ENCODE measurements at regions not wholly inside any gene's neighbourhood (a gene's known extent, or its start where the extent isn't known, plus 50 kb on each side); places are given as distances from the start of the nearest gene placed in this dataset.
A peak's percentile ranks its signal among the peaks of the same experiment; 100 is the strongest.

DNA sequence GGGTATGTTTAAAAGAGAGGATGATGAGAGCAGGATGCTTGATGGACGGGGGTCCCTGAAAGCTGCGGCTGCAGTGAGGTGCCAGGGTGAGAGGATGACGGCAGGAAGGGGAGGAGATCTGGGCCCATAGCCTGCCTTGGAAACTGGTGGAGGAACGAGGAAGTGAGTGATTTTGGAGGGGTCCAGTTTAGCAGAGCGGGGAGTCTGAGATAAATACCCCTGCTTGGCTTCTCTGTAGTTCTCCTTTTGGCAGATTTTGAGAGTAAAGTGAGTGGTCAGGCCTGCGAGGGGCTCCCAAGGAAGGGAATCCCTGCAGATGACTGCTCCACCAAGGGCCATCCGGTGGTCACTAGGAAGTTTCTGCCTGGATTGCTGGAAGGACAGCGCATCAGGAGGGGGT is 98.5 kb upstream of the PTCH1 start:
- no peaks in the 10 kb centered on the region for H3K9me2 ChIP-seq (ENCODE audit: insufficient read depth)
- Mint-ChIP-seq H3K4me1 (peaks cover 4% of the 10 kb centered on the region; the same call in 2 of the 3 replicates), H3K9me3 (no peaks in the 10 kb centered on the region; the same call in 2 of the 3 replicates), H3K27me3 (ENCODE audit: insufficient read depth, low read depth, poor library complexity) (peaks cover 10% of the 10 kb centered on the region), H3K27ac (no peak overlapping the region), H3K36me3 (ENCODE audit: low read depth) (no peaks in the 10 kb centered on the region; the same call in 2 of the 3 replicates), H3K4me3 (no peak overlapping the region)
- ATAC-seq (no peak), DNase-seq (ENCODE audit: low spot score) (no peak)
- H3K36me3 ChIP-seq (ENCODE audit: insufficient read depth) = no peaks in the 10 kb centered on the region
- no peaks in the 10 kb centered on the region for H3F3A ChIP-seq (replicated peaks; ENCODE audit: low read depth)
- H3K4me3 ChIP-seq = no peak overlapping the region
- 0 out of 2 replicates have a peak overlapping the region, but pooled peaks have one; percentile 32 for H2AFZ ChIP-seq
- H3K27ac ChIP-seq (ENCODE audit: low read depth) = no peak overlapping the region
- H3K27me3 ChIP-seq (ENCODE audit: insufficient read depth) = no peaks in the 10 kb centered on the region
- TF ChIP-seq, protein P1, sequence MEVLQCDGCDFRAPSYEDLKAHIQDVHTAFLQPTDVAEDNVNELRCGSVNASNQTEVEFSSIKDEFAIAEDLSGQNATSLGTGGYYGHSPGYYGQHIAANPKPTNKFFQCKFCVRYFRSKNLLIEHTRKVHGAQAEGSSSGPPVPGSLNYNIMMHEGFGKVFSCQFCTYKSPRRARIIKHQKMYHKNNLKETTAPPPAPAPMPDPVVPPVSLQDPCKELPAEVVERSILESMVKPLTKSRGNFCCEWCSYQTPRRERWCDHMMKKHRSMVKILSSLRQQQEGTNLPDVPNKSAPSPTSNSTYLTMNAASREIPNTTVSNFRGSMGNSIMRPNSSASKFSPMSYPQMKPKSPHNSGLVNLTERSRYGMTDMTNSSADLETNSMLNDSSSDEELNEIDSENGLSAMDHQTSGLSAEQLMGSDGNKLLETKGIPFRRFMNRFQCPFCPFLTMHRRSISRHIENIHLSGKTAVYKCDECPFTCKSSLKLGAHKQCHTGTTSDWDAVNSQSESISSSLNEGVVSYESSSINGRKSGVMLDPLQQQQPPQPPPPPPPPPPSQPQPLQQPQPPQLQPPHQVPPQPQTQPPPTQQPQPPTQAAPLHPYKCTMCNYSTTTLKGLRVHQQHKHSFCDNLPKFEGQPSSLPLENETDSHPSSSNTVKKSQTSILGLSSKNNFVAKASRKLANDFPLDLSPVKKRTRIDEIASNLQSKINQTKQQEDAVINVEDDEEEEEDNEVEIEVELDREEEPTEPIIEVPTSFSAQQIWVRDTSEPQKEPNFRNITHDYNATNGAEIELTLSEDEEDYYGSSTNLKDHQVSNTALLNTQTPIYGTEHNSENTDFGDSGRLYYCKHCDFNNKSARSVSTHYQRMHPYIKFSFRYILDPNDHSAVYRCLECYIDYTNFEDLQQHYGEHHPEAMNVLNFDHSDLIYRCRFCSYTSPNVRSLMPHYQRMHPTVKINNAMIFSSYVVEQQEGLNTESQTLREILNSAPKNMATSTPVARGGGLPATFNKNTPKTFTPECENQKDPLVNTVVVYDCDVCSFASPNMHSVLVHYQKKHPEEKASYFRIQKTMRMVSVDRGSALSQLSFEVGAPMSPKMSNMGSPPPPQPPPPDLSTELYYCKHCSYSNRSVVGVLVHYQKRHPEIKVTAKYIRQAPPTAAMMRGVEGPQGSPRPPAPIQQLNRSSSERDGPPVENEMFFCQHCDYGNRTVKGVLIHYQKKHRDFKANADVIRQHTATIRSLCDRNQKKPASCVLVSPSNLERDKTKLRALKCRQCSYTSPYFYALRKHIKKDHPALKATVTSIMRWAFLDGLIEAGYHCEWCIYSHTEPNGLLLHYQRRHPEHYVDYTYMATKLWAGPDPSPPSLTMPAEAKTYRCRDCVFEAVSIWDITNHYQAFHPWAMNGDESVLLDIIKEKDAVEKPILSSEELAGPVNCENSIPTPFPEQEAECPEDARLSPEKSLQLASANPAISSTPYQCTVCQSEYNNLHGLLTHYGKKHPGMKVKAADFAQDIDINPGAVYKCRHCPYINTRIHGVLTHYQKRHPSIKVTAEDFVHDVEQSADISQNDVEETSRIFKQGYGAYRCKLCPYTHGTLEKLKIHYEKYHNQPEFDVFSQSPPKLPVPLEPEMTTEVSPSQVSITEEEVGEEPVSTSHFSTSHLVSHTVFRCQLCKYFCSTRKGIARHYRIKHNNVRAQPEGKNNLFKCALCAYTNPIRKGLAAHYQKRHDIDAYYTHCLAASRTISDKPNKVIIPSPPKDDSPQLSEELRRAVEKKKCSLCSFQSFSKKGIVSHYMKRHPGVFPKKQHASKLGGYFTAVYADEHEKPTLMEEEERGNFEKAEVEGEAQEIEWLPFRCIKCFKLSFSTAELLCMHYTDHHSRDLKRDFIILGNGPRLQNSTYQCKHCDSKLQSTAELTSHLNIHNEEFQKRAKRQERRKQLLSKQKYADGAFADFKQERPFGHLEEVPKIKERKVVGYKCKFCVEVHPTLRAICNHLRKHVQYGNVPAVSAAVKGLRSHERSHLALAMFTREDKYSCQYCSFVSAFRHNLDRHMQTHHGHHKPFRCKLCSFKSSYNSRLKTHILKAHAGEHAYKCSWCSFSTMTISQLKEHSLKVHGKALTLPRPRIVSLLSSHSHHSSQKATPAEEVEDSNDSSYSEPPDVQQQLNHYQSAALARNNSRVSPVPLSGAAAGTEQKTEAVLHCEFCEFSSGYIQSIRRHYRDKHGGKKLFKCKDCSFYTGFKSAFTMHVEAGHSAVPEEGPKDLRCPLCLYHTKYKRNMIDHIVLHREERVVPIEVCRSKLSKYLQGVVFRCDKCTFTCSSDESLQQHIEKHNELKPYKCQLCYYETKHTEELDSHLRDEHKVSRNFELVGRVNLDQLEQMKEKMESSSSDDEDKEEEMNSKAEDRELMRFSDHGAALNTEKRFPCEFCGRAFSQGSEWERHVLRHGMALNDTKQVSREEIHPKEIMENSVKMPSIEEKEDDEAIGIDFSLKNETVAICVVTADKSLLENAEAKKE (CRISPR knock-in tag; IDR thresholded peaks at IDR 0.05) = no peak
- no peak for TF ChIP-seq EZH2phosphoT487 (IDR thresholded peaks at IDR 0.05; ENCODE audit: unreplicated experiment)
- no peak for TF ChIP-seq EZH2 (IDR thresholded peaks at IDR 0.05; ENCODE audit: low read depth, unreplicated experiment)
- no peak for TF ChIP-seq POLR2AphosphoS5 (IDR thresholded peaks at IDR 0.05; ENCODE audit: low read depth)
- TF ChIP-seq CREB1 (CRISPR knock-in tag; IDR thresholded peaks at IDR 0.05; ENCODE audit: low read depth) = no peak
- TF ChIP-seq JUNB (IDR thresholded peaks at IDR 0.05; ENCODE audit: unreplicated experiment) = no peak
- no peak for TF ChIP-seq ZNF331 (CRISPR knock-in tag; IDR thresholded peaks at IDR 0.05; ENCODE audit: low read depth)
- no peak for TF ChIP-seq NANOG (IDR thresholded peaks at IDR 0.05; ENCODE audit: borderline replicate concordance)
- TF ChIP-seq, protein P2, sequence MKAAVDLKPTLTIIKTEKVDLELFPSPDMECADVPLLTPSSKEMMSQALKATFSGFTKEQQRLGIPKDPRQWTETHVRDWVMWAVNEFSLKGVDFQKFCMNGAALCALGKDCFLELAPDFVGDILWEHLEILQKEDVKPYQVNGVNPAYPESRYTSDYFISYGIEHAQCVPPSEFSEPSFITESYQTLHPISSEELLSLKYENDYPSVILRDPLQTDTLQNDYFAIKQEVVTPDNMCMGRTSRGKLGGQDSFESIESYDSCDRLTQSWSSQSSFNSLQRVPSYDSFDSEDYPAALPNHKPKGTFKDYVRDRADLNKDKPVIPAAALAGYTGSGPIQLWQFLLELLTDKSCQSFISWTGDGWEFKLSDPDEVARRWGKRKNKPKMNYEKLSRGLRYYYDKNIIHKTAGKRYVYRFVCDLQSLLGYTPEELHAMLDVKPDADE (IDR thresholded peaks at IDR 0.05) = no peak
- TF ChIP-seq, protein P3, sequence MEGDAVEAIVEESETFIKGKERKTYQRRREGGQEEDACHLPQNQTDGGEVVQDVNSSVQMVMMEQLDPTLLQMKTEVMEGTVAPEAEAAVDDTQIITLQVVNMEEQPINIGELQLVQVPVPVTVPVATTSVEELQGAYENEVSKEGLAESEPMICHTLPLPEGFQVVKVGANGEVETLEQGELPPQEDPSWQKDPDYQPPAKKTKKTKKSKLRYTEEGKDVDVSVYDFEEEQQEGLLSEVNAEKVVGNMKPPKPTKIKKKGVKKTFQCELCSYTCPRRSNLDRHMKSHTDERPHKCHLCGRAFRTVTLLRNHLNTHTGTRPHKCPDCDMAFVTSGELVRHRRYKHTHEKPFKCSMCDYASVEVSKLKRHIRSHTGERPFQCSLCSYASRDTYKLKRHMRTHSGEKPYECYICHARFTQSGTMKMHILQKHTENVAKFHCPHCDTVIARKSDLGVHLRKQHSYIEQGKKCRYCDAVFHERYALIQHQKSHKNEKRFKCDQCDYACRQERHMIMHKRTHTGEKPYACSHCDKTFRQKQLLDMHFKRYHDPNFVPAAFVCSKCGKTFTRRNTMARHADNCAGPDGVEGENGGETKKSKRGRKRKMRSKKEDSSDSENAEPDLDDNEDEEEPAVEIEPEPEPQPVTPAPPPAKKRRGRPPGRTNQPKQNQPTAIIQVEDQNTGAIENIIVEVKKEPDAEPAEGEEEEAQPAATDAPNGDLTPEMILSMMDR (conservative IDR thresholded peaks at IDR 0.05; ENCODE audit: low read depth in 2 of 2) = no peak
- TF ChIP-seq, protein P4, sequence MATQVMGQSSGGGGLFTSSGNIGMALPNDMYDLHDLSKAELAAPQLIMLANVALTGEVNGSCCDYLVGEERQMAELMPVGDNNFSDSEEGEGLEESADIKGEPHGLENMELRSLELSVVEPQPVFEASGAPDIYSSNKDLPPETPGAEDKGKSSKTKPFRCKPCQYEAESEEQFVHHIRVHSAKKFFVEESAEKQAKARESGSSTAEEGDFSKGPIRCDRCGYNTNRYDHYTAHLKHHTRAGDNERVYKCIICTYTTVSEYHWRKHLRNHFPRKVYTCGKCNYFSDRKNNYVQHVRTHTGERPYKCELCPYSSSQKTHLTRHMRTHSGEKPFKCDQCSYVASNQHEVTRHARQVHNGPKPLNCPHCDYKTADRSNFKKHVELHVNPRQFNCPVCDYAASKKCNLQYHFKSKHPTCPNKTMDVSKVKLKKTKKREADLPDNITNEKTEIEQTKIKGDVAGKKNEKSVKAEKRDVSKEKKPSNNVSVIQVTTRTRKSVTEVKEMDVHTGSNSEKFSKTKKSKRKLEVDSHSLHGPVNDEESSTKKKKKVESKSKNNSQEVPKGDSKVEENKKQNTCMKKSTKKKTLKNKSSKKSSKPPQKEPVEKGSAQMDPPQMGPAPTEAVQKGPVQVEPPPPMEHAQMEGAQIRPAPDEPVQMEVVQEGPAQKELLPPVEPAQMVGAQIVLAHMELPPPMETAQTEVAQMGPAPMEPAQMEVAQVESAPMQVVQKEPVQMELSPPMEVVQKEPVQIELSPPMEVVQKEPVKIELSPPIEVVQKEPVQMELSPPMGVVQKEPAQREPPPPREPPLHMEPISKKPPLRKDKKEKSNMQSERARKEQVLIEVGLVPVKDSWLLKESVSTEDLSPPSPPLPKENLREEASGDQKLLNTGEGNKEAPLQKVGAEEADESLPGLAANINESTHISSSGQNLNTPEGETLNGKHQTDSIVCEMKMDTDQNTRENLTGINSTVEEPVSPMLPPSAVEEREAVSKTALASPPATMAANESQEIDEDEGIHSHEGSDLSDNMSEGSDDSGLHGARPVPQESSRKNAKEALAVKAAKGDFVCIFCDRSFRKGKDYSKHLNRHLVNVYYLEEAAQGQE (IDR thresholded peaks at IDR 0.05; ENCODE audit: unreplicated experiment) = no peak
- no peak for TF ChIP-seq ZNF114 (CRISPR knock-in tag; IDR thresholded peaks at IDR 0.05)
- no peak for TF ChIP-seq STAT1 (IDR thresholded peaks at IDR 0.05; ENCODE audit: unreplicated experiment)
- H3K79me2 ChIP-seq (replicated peaks; ENCODE audit: insufficient read depth) = no peaks in the 10 kb centered on the region
- no peak overlapping the region for H3K4me2 ChIP-seq
- H3K4me1 ChIP-seq (ENCODE audit: insufficient read depth) = peaks cover 6% of the 10 kb centered on the region; the same call in 1 of the 2 replicates
- H4K20me1 ChIP-seq (replicated peaks; ENCODE audit: insufficient read depth) = no peaks in the 10 kb centered on the region

Measured in GM23338 (cell line).